Endothelial cell of umbilical vein (primary cell): ENCODE measurements at regions not wholly inside any gene's neighbourhood (a gene's known extent, or its start where the extent isn't known, plus 50 kb on each side); places are given as distances from the start of the nearest gene placed in this dataset.

ENCODE experiments used
- BruUV-seq: library from RNA; stranded (reverse); fragments of 400-500 nt; replicated peaks from 2 replicates; lab custom pipeline; 2021; lab: Mats Ljungman, UMichigan
- CTCF ChIA-PET: fragments of 300-600, 350-600 bp; sonication (Branson Sonifier 250); formaldehyde crosslinking; loops from one replicate; lab custom pipeline; 2021; ENCODE audit warnings: antibody characterized with exemption, inconsistent platforms; lab: Charles Lee
- POLR2A ChIA-PET: fragments of 300-600, 350-600 bp; sonication (Branson Sonifier 250); formaldehyde crosslinking; loops from one replicate; lab custom pipeline; 2021; ENCODE audit warnings: antibody characterized with exemption, inconsistent platforms; lab: Charles Lee
- DNase-seq: peaks from one replicate; pipeline ENCODE4 v3.0.0-alpha.2; 2011; ENCODE audit warnings: low read depth, low spot score
- FAIRE-seq: peaks from 2 replicates; lab custom pipeline; 2011; peaks lifted over from hg19 to GRCh38; lab: Jason Lieb, UNC
- H2AFZ ChIP-seq: 2 replicates; pipeline ENCODE4 v1.6.0; 2012; ENCODE audit warnings: low read depth, low read length, control low read depth, inconsistent platforms
- H3K27ac ChIP-seq: 2 replicates; pipeline ENCODE4 v1.5.1; 2011; ENCODE audit warnings: low read depth, mild to moderate bottlenecking, control low read depth, low read length, moderate library complexity; ENCODE audit not compliant: insufficient read depth
- H3K27me3 ChIP-seq, 2 experiments: 2 replicates each; pipeline versions ENCODE4 v1.6.0 to v1.6.1; 2011; ENCODE audit warnings: low read length in 2 of 2, mixed read lengths in 1 of 2; ENCODE audit not compliant: control insufficient read depth in 2 of 2, insufficient read depth in 2 of 2
- H3K36me3 ChIP-seq, 2 experiments: 2 replicates in 1 of 2; 3 replicates in 1 of 2; pipeline ENCODE4 v1.5.1; 2011; ENCODE audit warnings: low read length in 2 of 2, mild to moderate bottlenecking in 1 of 2, moderate library complexity in 1 of 2; ENCODE audit not compliant: control insufficient read depth in 2 of 2, insufficient read depth in 2 of 2; ENCODE audit errors: extremely low read depth in 1 of 2
- H3K4me1 ChIP-seq: 3 replicates; pipeline ENCODE4 v1.5.1; 2011; ENCODE audit warnings: mild to moderate bottlenecking, low read length; ENCODE audit not compliant: control insufficient read depth, insufficient read depth; ENCODE audit errors: extremely low read depth
- H3K4me2 ChIP-seq: 2 replicates; pipeline ENCODE4 v1.6.1; 2011; ENCODE audit warnings: low read length, control low read depth, mixed read lengths; ENCODE audit not compliant: insufficient read depth
- H3K4me3 ChIP-seq, 3 experiments: fragments of 200-600 bp in 1 of 3; sonication (generic), shearing (Covaris generic) in 1 of 3; replicated peaks in 1 of 3; 2 replicates each; pipeline ENCODE4 v1.5.1; 2011 to 2016; ENCODE audit warnings: control low read depth in 3 of 3, low read length in 3 of 3, mild to moderate bottlenecking in 2 of 3, inconsistent platforms in 1 of 3, low read depth in 1 of 3, moderate library complexity in 1 of 3; ENCODE audit not compliant: insufficient read depth in 1 of 3
- H3K79me2 ChIP-seq: 2 replicates; pipeline ENCODE4 v1.6.0; 2012; ENCODE audit warnings: low read length, inconsistent platforms; ENCODE audit not compliant: control insufficient read depth, insufficient read depth
- H3K9ac ChIP-seq: replicated peaks from 2 replicates; pipeline ENCODE3; 2011; ENCODE audit warnings: low read length, control low read depth; ENCODE audit not compliant: insufficient read depth; ENCODE audit errors: extremely low read depth
- H3K9me1 ChIP-seq: replicated peaks from 3 replicates; pipeline ENCODE4 v1.6.0; 2011; ENCODE audit warnings: mild to moderate bottlenecking, low read length; ENCODE audit not compliant: control insufficient read depth, insufficient read depth; ENCODE audit errors: extremely low read depth
- H3K9me3 ChIP-seq: replicated peaks from 2 replicates; pipeline ENCODE4 v1.5.1; 2012; ENCODE audit warnings: low read length, inconsistent platforms; ENCODE audit not compliant: control insufficient read depth, insufficient read depth
- H4K20me1 ChIP-seq: replicated peaks from 2 replicates; pipeline ENCODE3; 2011; ENCODE audit warnings: mild to moderate bottlenecking, low read length; ENCODE audit not compliant: control insufficient read depth, insufficient read depth; ENCODE audit errors: extremely low read depth
- CTCF ChIP-seq, 2 donors: IDR thresholded peaks; 1 replicate in 1 of 2; 2 replicates in 1 of 2; pipeline ENCODE4 v1.5.1; 2011; ENCODE audit warnings: low read length in 2 of 2, mild to moderate bottlenecking in 2 of 2, moderate library complexity in 2 of 2, control low read depth in 1 of 2, inconsistent platforms in 1 of 2, low read depth in 1 of 2; ENCODE audit not compliant: insufficient read depth in 1 of 2; ENCODE audit errors: extremely low read depth in 1 of 2
- EZH2 ChIP-seq: IDR thresholded peaks from 2 replicates; pipeline ENCODE4 v1.6.1; 2012; ENCODE audit warnings: borderline replicate concordance, low read depth, mild to moderate bottlenecking, moderate library complexity, low read length, inconsistent platforms; ENCODE audit not compliant: severe bottlenecking
- FOS ChIP-seq: IDR thresholded peaks from 2 replicates; pipeline ENCODE4 v1.6.1; 2011; ENCODE audit warnings: mild to moderate bottlenecking, low read length, moderate library complexity, borderline replicate concordance; ENCODE audit not compliant: insufficient read depth
- GATA2 ChIP-seq: IDR thresholded peaks from 2 replicates; pipeline ENCODE4 v1.7.0; 2011; ENCODE audit warnings: low read depth, mild to moderate bottlenecking, moderate library complexity, mixed read lengths, low read length; ENCODE audit not compliant: insufficient read length, insufficient read depth
- JUN ChIP-seq: IDR thresholded peaks from 2 replicates; pipeline ENCODE4 v1.6.1; 2011; ENCODE audit warnings: borderline replicate concordance, low read depth; ENCODE audit not compliant: insufficient read length, insufficient read depth
- MAX ChIP-seq: IDR thresholded peaks from 2 replicates; pipeline ENCODE4 v1.6.1; 2011; ENCODE audit not compliant: insufficient read depth, insufficient read length
- MYC ChIP-seq: IDR thresholded peaks from one replicate; pipeline ENCODE4 v1.6.1; 2011; ENCODE audit warnings: mild to moderate bottlenecking, low read depth, low read length
- POLR2A ChIP-seq: IDR thresholded peaks from 2 replicates; pipeline ENCODE4 v1.6.1; 2012; ENCODE audit warnings: low read depth, mild to moderate bottlenecking, control low read depth, low read length
- POLR2AphosphoS5 ChIP-seq: IDR thresholded peaks from 2 replicates; pipeline ENCODE4 v1.6.1; 2012; ENCODE audit warnings: low read depth, mild to moderate bottlenecking, control low read depth, low read length, moderate library complexity; ENCODE audit not compliant: insufficient read depth
- dilution Hi-C: fragments of 300-500 bp; cut with MboI; formaldehyde crosslinking; loops from one replicate; pipeline ENCODE4 v1.15.0; 2019; ENCODE audit warnings: low sequenced_read_pairs; ENCODE audit not compliant: extremely low pct_ligation_motif_present
- intact Hi-C: fragments of 100-400 bp; cut with micrococcal nuclease; formaldehyde crosslinking; loops from one replicate; pipeline ENCODE4 v1.10.0; 2022

DNA sequence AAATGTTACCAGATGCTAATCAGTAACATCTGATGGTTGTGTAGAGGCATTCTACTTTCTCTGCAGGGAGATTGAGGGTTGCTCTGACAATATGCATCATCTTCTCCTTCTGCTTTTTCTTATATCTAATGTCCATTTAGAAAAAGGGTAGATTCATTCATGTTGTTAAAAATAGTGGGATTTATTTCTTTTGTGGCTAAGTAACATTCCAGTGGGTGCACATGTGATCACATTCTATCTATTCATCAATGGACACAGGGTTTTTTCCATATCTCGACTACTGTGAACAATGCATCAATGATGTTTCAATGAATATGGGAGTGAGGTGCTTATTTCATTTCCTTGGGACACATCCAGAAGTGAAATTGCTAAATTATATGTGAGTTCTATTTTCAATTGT is 103.9 kb downstream of the CRPPA start:
- H3K4me3 ChIP-seq: no peak overlapping the region
- H3K27me3 ChIP-seq: no peaks in the 10 kb centered on the region
- no peak overlapping the region for H3K9ac ChIP-seq
- intact Hi-C loops (no loop called here), dilution Hi-C loops (no loop called here)
- peaks cover 14% of the 10 kb centered on the region for H3K4me1 ChIP-seq
- no peaks in the 10 kb centered on the region for H3K79me2 ChIP-seq
- FAIRE-seq (no peak), DNase-seq (no peak)
- no peaks in the 10 kb centered on the region for H3K36me3 ChIP-seq
- BruUV-seq: no TSS peak
- no peak overlapping the region for H3K4me2 ChIP-seq
- H3K27ac ChIP-seq: no peak overlapping the region
- H4K20me1 ChIP-seq: no peaks in the 10 kb centered on the region
- no peaks in the 10 kb centered on the region for H3K9me3 ChIP-seq
- no peak for TF ChIP-seq POLR2AphosphoS5
- no peak for TF ChIP-seq POLR2A
- no peak for TF ChIP-seq EZH2
- TF ChIP-seq MYC: no peak
- TF ChIP-seq GATA2: no peak
- TF ChIP-seq MAX: no peak
- TF ChIP-seq CTCF (IDR thresholded peaks at IDR 0.05; ENCODE audit: extremely low read depth in 1 of 2, insufficient read depth in 1 of 2, low read depth in 1 of 2, low read length in 2 of 2): no peak
- no peak for TF ChIP-seq JUN
- no peak for TF ChIP-seq FOS
- POLR2A ChIA-PET: no interaction called here
- no peaks in the 10 kb centered on the region for H3K9me1 ChIP-seq
- CTCF ChIA-PET: no interaction called here
- no peak overlapping the region for H2AFZ ChIP-seq
